ENCODE measurements at regions not wholly inside any gene's neighbourhood (a gene's known extent, or its start where the extent isn't known, plus 50 kb on each side); places are given as distances from the start of the nearest gene placed in this dataset.
A peak's percentile ranks its signal among the peaks of the same experiment; 100 is the strongest.
"Not testable (repeated sequence)": the region's sequence is repeated elsewhere in the genome, so short reads cannot be mapped to it uniquely, and the experiment has no call there.

DNA sequence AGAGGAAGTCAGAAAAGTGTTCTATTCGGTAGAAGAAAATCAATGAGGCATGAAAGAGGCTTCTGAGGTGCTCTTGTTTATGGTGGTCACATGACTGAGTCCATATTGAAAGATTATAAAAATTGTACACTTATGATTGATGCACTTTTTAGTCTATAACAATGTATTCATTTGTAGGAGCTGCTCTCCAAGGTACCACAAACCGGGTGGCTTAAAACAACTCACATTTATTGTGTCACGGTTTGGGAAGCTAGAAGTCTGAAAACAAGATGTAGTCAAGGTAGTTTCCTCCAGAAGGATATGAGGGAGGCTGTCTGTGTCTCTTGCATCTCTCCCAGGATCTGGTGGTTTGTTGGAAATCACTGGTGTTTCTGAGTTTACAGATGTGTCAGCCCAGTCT is 86.6 kb upstream of the NIPA1 start:
- not testable (repeated sequence) for H3K27me3 Mint-ChIP-seq; DNase-seq; ATAC-seq (ENCODE audit: low read depth in 2 of 2); H3K9me3 ChIP-seq (ENCODE audit: control insufficient read depth in 2 of 2, low read length in 2 of 2); H3K4me3 Mint-ChIP-seq; H3K27me3 ChIP-seq (ENCODE audit: control insufficient read depth, insufficient read depth, low read length); H3K27ac Mint-ChIP-seq; H3K27ac ChIP-seq (ENCODE audit: insufficient read depth, low read length, poor library complexity, severe bottlenecking); H3K9me3 Mint-ChIP-seq; H3K4me1 ChIP-seq (ENCODE audit: control insufficient read depth, insufficient read depth, low read length, poor library complexity, severe bottlenecking); H3K36me3 Mint-ChIP-seq; H3K4me1 Mint-ChIP-seq; H3K36me3 ChIP-seq (ENCODE audit: control insufficient read depth, insufficient read depth, low read length); H3K4me3 ChIP-seq (ENCODE audit: low read depth, low read length)

GRCh38 chr15:22710831-22711341 is 75.6 kb upstream of the NIPA1 start:
- ATAC-seq (ENCODE audit: low read depth in 2 of 2); H3K4me3 ChIP-seq (ENCODE audit: low read depth, low read length); H3K36me3 ChIP-seq (ENCODE audit: control insufficient read depth, insufficient read depth, low read length); H3K27ac ChIP-seq (ENCODE audit: insufficient read depth, low read length, poor library complexity, severe bottlenecking); H3K27ac Mint-ChIP-seq; H3K36me3 Mint-ChIP-seq; H3K27me3 ChIP-seq (ENCODE audit: control insufficient read depth, insufficient read depth, low read length); H3K4me3 Mint-ChIP-seq; DNase-seq; H3K4me1 Mint-ChIP-seq; H3K9me3 ChIP-seq (ENCODE audit: control insufficient read depth in 2 of 2, low read length in 2 of 2); H3K9me3 Mint-ChIP-seq; H3K4me1 ChIP-seq (ENCODE audit: control insufficient read depth, insufficient read depth, low read length, poor library complexity, severe bottlenecking): not testable (repeated sequence)
- peaks cover 26% of the 10 kb centered on the region for H3K27me3 Mint-ChIP-seq

DNA sequence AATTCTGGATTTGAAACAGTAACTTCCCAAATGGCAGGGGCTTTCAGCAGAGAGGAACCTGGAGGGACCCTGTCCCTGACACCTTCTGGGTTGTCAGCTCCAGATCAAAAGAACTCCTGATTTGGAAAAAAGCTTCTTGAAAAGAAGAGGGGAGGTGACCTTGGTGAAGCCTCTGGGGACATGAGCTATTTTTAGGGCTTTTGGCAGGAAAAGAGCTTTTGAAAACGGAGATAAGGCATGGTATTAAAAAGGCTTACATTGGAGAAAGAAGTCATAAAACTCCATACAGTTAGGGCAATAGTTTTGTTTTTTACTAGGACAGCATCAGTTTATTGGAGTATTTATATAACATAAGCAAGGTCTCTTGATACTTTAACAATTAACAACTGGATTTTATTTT is 72.5 kb upstream of the NIPA1 start:
- not testable (repeated sequence) for ATAC-seq (ENCODE audit: low read depth in 2 of 2); H3K36me3 ChIP-seq (ENCODE audit: control insufficient read depth, insufficient read depth, low read length); H3K36me3 Mint-ChIP-seq; H3K27ac Mint-ChIP-seq; H3K9me3 ChIP-seq (ENCODE audit: control insufficient read depth in 2 of 2, low read length in 2 of 2); H3K9me3 Mint-ChIP-seq; H3K4me1 Mint-ChIP-seq; H3K27ac ChIP-seq (ENCODE audit: insufficient read depth, low read length, poor library complexity, severe bottlenecking); DNase-seq; H3K4me1 ChIP-seq (ENCODE audit: control insufficient read depth, insufficient read depth, low read length, poor library complexity, severe bottlenecking); H3K4me3 ChIP-seq (ENCODE audit: low read depth, low read length); H3K27me3 ChIP-seq (ENCODE audit: control insufficient read depth, insufficient read depth, low read length)
- Mint-ChIP-seq H3K4me3 (peak overlapping the region in 2 of 4 donors; percentile 60 to 67), H3K27me3 (peaks cover 34% of the 10 kb centered on the region)

DNA sequence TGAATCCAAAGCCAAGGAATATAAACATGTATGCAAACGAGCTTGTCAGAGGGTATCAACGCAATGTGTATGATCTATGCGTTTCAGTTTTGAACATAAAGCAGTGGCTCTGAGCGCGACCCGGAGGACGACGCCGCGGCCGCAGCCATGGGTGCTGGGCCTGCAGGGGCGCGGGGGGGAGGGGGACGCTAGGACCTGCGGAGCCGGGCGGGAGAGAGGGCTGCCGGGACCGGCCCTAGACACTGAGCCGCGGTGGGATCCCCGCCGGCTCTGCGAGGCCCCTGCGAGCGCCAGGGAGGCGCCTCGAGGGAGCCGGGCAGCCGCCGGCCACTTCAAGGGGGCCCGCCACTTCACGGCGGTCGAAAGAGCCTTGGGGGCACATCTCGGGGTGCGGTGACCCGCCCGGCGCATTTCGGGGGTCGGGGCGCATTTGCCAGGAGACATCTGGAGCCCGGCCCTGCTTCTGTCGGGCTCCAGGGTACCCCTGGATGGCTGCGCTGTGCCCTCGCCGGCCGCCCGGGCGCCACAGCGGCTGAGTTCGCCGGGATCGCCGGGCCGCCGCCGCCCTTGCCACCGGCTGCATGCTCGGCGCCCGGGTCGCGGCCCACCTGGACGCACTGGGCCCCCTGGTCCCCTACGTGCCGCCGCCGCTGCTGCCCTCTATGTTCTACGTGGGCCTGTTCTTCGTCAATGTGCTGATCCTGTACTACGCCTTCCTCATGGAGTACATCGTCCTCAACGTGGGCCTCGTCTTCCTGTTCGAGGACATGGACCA is 71.9 kb upstream of the NIPA1 start:
- H3K4me1 ChIP-seq (ENCODE audit: control insufficient read depth, insufficient read depth, low read length, poor library complexity, severe bottlenecking); H3K9me3 ChIP-seq (ENCODE audit: control insufficient read depth in 2 of 2, low read length in 2 of 2); H3K36me3 ChIP-seq (ENCODE audit: control insufficient read depth, insufficient read depth, low read length); H3K4me1 Mint-ChIP-seq; H3K27ac ChIP-seq (ENCODE audit: insufficient read depth, low read length, poor library complexity, severe bottlenecking); H3K36me3 Mint-ChIP-seq; H3K27ac Mint-ChIP-seq; H3K4me3 ChIP-seq (ENCODE audit: low read depth, low read length); H3K9me3 Mint-ChIP-seq; H3K27me3 ChIP-seq (ENCODE audit: control insufficient read depth, insufficient read depth, low read length); DNase-seq: not testable (repeated sequence)
- peak overlapping the region in 2 of 4 donors; percentile 60 to 67 for H3K4me3 Mint-ChIP-seq
- ATAC-seq (ENCODE audit: low read depth in 2 of 2) = peak; percentile 14 to 31
- peaks cover 34% of the 10 kb centered on the region for H3K27me3 Mint-ChIP-seq

- not testable (repeated sequence) for H3K36me3 ChIP-seq (ENCODE audit: control insufficient read depth, insufficient read depth, low read length); H3K36me3 Mint-ChIP-seq; ATAC-seq (ENCODE audit: low read depth in 2 of 2); H3K4me3 ChIP-seq (ENCODE audit: low read depth, low read length); H3K4me1 ChIP-seq (ENCODE audit: control insufficient read depth, insufficient read depth, low read length, poor library complexity, severe bottlenecking); H3K27ac ChIP-seq (ENCODE audit: insufficient read depth, low read length, poor library complexity, severe bottlenecking); H3K27me3 ChIP-seq (ENCODE audit: control insufficient read depth, insufficient read depth, low read length); H3K4me1 Mint-ChIP-seq; H3K27ac Mint-ChIP-seq; H3K9me3 Mint-ChIP-seq; H3K9me3 ChIP-seq (ENCODE audit: control insufficient read depth in 2 of 2, low read length in 2 of 2); DNase-seq
- H3K4me3 Mint-ChIP-seq = peak overlapping the region in 2 of 4 donors; percentile 59 to 60
- peaks cover 39% of the 10 kb centered on the region for H3K27me3 Mint-ChIP-seq
Observed at GRCh38 chr15:22715133-22715845, 71.2 kb upstream of the NIPA1 start.

GRCh38 chr15:22719980-22720379 is 66.5 kb upstream of the NIPA1 start:
- H3K27me3 Mint-ChIP-seq = peaks cover 34% of the 10 kb centered on the region
- peak in 1 of 3 donors; percentile 1 for DNase-seq
- not testable (repeated sequence) for H3K4me3 Mint-ChIP-seq; H3K27ac Mint-ChIP-seq; H3K4me3 ChIP-seq (ENCODE audit: low read depth, low read length); H3K27me3 ChIP-seq (ENCODE audit: control insufficient read depth, insufficient read depth, low read length); H3K27ac ChIP-seq (ENCODE audit: insufficient read depth, low read length, poor library complexity, severe bottlenecking); ATAC-seq (ENCODE audit: low read depth in 2 of 2); H3K36me3 ChIP-seq (ENCODE audit: control insufficient read depth, insufficient read depth, low read length); H3K4me1 Mint-ChIP-seq; H3K9me3 Mint-ChIP-seq; H3K9me3 ChIP-seq (ENCODE audit: control insufficient read depth in 2 of 2, low read length in 2 of 2); H3K4me1 ChIP-seq (ENCODE audit: control insufficient read depth, insufficient read depth, low read length, poor library complexity, severe bottlenecking); H3K36me3 Mint-ChIP-seq

DNA sequence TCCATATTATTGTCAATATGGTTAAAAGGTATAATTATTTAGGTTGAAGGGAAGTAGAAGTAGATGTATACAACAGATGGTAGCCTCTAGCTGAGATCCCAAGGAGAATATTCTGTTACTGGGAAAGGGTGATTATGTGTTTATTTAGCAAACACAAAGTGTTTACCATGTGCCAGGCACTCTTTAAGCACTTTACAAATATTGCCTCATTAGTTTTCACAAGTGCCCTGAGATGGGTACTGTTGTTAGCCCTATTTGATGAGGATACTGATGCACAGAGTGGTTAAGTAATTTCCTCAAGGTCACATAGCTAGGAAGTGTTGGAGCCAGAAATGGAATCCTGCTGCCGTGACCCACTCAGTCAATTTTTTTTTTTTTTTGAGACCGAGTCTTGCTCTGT is 60.3 kb upstream of the NIPA1 start:
- not testable (repeated sequence) for H3K4me1 Mint-ChIP-seq; H3K4me3 ChIP-seq (ENCODE audit: low read depth, low read length); H3K27ac ChIP-seq (ENCODE audit: insufficient read depth, low read length, poor library complexity, severe bottlenecking); H3K4me3 Mint-ChIP-seq; ATAC-seq (ENCODE audit: low read depth in 2 of 2); H3K36me3 ChIP-seq (ENCODE audit: control insufficient read depth, insufficient read depth, low read length); H3K36me3 Mint-ChIP-seq; H3K27me3 ChIP-seq (ENCODE audit: control insufficient read depth, insufficient read depth, low read length); H3K27ac Mint-ChIP-seq; DNase-seq; H3K9me3 Mint-ChIP-seq; H3K9me3 ChIP-seq (ENCODE audit: control insufficient read depth in 2 of 2, low read length in 2 of 2); H3K4me1 ChIP-seq (ENCODE audit: control insufficient read depth, insufficient read depth, low read length, poor library complexity, severe bottlenecking)
- peaks cover 19% of the 10 kb centered on the region for H3K27me3 Mint-ChIP-seq

DNA sequence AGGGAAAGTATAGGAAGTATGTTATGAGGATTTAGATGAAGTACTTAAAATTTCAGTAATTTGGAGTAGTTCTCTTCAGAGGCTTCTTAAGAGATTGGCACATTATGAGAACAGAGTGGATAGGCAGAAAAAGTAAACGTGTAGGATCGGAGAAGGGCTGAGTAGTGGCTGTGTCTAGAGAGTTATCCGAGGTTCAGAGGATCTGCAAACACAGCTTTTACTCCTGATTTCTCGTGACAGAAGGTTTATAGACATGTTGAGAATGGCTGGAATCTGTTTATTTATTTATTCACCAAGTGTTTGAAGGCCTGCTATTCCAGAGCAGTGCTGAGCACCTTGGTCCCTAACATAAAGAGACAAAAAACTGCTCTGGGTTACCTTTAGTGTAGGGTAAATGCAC is 51.4 kb upstream of the NIPA1 start:
- not testable (repeated sequence) for H3K4me3 ChIP-seq (ENCODE audit: low read depth, low read length)

More for the DNA sequence above, 51.4 kb upstream of the NIPA1 start:
- H3K9me3 Mint-ChIP-seq; H3K4me1 Mint-ChIP-seq; H3K9me3 ChIP-seq (ENCODE audit: control insufficient read depth in 2 of 2, low read length in 2 of 2); ATAC-seq (ENCODE audit: low read depth in 2 of 2); H3K4me1 ChIP-seq (ENCODE audit: control insufficient read depth, insufficient read depth, low read length, poor library complexity, severe bottlenecking); H3K27ac ChIP-seq (ENCODE audit: insufficient read depth, low read length, poor library complexity, severe bottlenecking); DNase-seq; H3K36me3 Mint-ChIP-seq; H3K36me3 ChIP-seq (ENCODE audit: control insufficient read depth, insufficient read depth, low read length); H3K27ac Mint-ChIP-seq; H3K27me3 ChIP-seq (ENCODE audit: control insufficient read depth, insufficient read depth, low read length); H3K4me3 Mint-ChIP-seq: not testable (repeated sequence)
- H3K27me3 Mint-ChIP-seq = peaks cover 46% of the 10 kb centered on the region
